Right renal cortex interstitium (tissue), 3 donors: ENCODE measurements at regions not wholly inside any gene's neighbourhood (a gene's known extent, or its start where the extent isn't known, plus 50 kb on each side); places are given as distances from the start of the nearest gene placed in this dataset.

Experiments
- DNase-seq, 3 donors: peaks; one replicate each; pipeline ENCODE4 v3.0.0-alpha.2; 2013; ENCODE audit warnings: low read depth in 3 of 3, low spot score in 2 of 3

GRCh38 chr13:83355041-83355440 lies 527.2 kb downstream of the SLITRK1 start:
- no peak for DNase-seq

GRCh38 chr13:83352391-83352790 lies 529.9 kb downstream of the SLITRK1 start:
- DNase-seq: no peak

- no peak for DNase-seq
Measured at GRCh38 chr13:83350569-83350968, 531.7 kb downstream of the SLITRK1 start.

- DNase-seq: no peak
Measured at GRCh38 chr13:83344518-83344917, 537.8 kb downstream of the SLITRK1 start.

- DNase-seq: no peak
Measured at GRCh38 chr13:83340170-83340569, 542.1 kb downstream of the SLITRK1 start.

- no peak for DNase-seq
Measured at GRCh38 chr13:83333614-83334388, 548.5 kb downstream of the SLITRK1 start.

GRCh38 chr13:83332751-83333150 lies 549.5 kb downstream of the SLITRK1 start:
- DNase-seq: no peak

GRCh38 chr13:83327091-83327490 lies 555.2 kb downstream of the SLITRK1 start:
- no peak for DNase-seq

- no peak for DNase-seq
Measured at GRCh38 chr13:83325125-83325853, 557.0 kb downstream of the SLITRK1 start.

- DNase-seq: no peak
Measured at GRCh38 chr13:83311886-83312577, 570.2 kb downstream of the SLITRK1 start.

- DNase-seq: no peak
Measured at GRCh38 chr13:83298617-83299016, 583.7 kb downstream of the SLITRK1 start.

GRCh38 chr13:83297586-83298290 lies 584.5 kb downstream of the SLITRK1 start:
- DNase-seq: no peak

- DNase-seq: no peak
Measured at GRCh38 chr13:83295686-83296085, 586.6 kb downstream of the SLITRK1 start.

- no peak for DNase-seq
Measured at GRCh38 chr13:83286737-83287136, 595.5 kb downstream of the SLITRK1 start.

GRCh38 chr13:83281654-83282053 lies 600.6 kb downstream of the SLITRK1 start:
- DNase-seq: no peak

GRCh38 chr13:83274679-83275078 lies 607.6 kb downstream of the SLITRK1 start:
- no peak for DNase-seq

- no peak for DNase-seq
Measured at GRCh38 chr13:83272652-83273240, 609.5 kb downstream of the SLITRK1 start.

GRCh38 chr13:83272076-83272475 lies 610.2 kb downstream of the SLITRK1 start:
- DNase-seq: no peak

- DNase-seq: no peak
Measured at GRCh38 chr13:83265279-83265678, 617.0 kb downstream of the SLITRK1 start.

- DNase-seq: no peak
Measured at GRCh38 chr13:83248751-83249150, 633.5 kb downstream of the SLITRK1 start.

GRCh38 chr13:83232626-83233025 lies 649.6 kb downstream of the SLITRK1 start:
- DNase-seq: no peak
